GM18951 (cell line): ENCODE measurements at regions not wholly inside any gene's neighbourhood (a gene's known extent, or its start where the extent isn't known, plus 50 kb on each side); places are given as distances from the start of the nearest gene placed in this dataset.

Experiments
- POLR2A ChIP-seq: IDR thresholded peaks from 4 replicates; pipeline ENCODE4 v1.6.1; 2011; ENCODE audit warnings: mild to moderate bottlenecking; ENCODE audit not compliant: insufficient read length, insufficient read depth; ENCODE audit errors: extremely low read depth
- in situ Hi-C: fragments of 300-500 bp; cut with MboI; formaldehyde crosslinking; loops from one replicate; pipeline ENCODE4 v1.12.0; 2022; ENCODE audit warnings: low sequenced_read_pairs, mixed read lengths, inconsistent platforms; ENCODE audit not compliant: unreplicated experiment

- TF ChIP-seq POLR2A: no peak
- in situ Hi-C loops: no loop called here
Observed at GRCh38 chr7:106405697-106406141, 120.9 kb upstream of the NAMPT start.

DNA sequence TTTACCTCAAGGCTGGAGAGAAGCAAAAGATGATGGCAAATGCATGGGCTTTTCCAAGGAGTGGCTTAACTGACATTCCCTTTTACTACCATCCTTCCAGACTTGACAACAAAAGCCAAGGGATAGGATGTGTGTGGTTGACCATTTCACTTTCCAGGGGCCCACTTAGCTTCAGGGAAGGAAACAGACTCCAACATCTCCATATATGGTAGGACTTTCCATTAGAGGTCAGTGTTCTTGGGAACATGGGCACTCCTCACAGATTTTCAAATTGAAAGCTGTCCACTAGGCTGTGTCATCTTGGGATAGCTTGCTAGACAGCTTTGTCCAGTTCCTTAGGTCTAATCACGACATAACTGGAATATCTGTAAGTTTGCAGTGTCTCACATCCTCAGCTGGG is 118.1 kb upstream of the NAMPT start:
- in situ Hi-C loops: no loop called here
- TF ChIP-seq POLR2A: no peak

GRCh38 chr7:106400923-106401322 is 116.1 kb upstream of the NAMPT start:
- TF ChIP-seq POLR2A: no peak

DNA sequence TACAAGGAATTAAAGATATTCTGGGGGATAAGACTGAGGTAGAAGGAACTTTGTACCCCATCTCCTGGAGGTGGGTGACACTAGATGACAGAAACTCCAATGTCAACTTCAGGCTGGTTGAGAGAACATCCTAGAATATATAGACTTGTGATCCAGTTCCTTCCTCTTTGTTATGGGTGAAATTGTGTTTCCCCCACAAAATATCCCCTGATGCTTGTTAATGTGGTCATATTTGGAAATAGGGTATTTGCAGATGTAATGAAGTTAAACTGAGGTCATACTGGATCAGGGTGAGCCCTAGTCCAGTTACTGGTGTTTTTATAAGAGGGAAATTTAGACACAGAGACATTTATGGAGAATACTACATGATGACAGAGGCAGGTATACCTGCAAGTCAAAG is 114.0 kb upstream of the NAMPT start:
- in situ Hi-C loops: no loop called here
- TF ChIP-seq POLR2A: no peak

More at GRCh38 chr7:106400923-106401322, 116.1 kb upstream of the NAMPT start:
- in situ Hi-C loops: no loop called here

DNA sequence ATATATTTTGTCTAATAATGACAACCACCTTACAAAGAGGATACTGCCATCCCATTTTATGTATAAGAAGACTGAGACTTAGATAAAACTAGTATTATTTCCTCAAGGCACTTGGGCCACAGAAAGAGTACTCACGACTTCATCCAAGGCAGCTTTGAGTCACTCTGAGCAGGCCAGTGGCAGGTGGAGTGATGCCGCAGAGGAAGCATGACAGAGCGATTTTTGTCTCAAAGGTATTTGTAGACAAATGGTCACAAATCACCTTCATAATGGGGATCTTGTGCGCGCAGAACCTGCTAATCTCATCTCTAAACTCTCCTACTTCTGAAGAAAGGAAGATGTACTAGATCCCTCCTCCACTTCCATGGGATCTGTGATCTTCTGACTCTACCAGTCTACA is 113.2 kb upstream of the NAMPT start:
- no peak for TF ChIP-seq POLR2A
- in situ Hi-C loops: no loop called here

GRCh38 chr7:106394526-106394925 is 109.7 kb upstream of the NAMPT start:
- TF ChIP-seq POLR2A: no peak
- in situ Hi-C loops: no loop called here

DNA sequence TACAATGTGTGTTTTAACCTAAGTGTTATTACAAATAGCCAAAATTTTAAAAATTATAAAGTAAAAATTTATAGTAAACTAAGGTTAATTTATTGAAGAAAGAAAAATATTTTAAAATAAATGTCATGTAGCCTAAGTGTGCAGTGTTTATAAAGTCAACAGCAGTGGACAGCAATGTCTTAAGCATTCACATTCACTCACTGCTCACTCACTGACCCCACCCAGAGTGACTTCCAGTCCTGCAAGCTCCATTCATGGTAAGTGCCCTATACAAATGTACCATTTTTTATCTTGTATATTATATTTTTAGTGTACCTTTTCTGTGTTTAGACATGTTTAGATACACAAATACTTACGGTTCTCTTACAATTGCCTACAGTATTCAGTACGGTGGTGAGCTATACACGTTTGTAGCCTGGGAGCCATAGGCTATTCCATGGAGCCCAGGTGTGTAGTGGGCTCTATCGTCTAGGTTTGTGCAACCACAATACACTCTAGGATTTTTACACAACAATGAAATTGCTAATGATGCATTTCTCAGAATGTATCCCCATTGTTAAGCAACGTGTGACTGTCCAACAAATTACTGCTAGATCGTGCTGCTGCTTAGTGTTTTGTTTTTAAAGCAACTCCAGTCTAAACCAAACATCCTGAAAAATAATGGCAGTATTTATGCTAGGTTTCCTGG is 108.9 kb upstream of the NAMPT start:
- in situ Hi-C loops: no loop called here
- no peak for TF ChIP-seq POLR2A

GRCh38 chr7:106392590-106392989 is 107.8 kb upstream of the NAMPT start:
- in situ Hi-C loops: no loop called here
- TF ChIP-seq POLR2A: no peak

GRCh38 chr7:106392144-106392543 is 107.4 kb upstream of the NAMPT start:
- TF ChIP-seq POLR2A: no peak
- in situ Hi-C loops: no loop called here

GRCh38 chr7:106386958-106387357 is 102.2 kb upstream of the NAMPT start:
- in situ Hi-C loops: no loop called here
- TF ChIP-seq POLR2A: no peak

DNA sequence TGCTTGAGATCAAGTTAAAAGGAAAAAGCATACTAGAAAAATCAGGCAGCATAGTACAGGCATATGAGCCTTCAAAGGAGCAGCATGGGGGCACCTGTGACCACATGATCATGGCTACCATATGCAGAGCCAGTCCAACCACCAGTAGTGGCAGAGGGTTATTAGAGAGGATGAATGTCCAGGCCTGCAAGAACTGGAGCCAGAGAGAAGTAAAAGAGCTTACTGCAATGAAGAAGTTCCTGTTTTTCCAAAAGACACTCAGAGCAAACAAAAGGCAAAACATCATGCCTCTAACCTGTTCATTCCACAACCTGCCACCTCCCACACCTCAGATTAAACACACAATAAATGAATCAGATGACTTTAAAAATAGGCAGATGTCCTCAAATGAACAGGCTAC is 99.6 kb upstream of the NAMPT start:
- in situ Hi-C loops: no loop called here

DNA sequence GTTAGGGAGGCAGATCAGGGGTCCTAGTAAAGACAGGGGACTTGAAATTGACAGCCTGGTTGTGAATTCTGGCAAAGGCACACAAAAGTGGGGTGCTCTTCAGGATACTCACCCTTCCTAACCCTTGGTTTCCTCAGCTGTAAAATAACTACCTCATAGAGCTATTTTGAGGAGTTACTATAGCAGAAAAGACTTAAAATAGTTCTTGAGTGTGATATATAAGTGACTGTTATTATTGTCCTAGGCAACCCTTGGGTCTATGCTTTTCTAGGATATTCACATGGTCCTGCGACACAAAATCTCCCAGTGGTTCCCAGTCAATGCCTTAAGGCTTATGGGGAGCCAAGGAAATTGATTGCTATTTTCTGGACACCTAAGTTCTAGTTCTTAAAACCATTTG is 98.1 kb upstream of the NAMPT start:
- in situ Hi-C loops: no loop called here
- TF ChIP-seq POLR2A: no peak

More for the DNA sequence above, 99.6 kb upstream of the NAMPT start:
- no peak for TF ChIP-seq POLR2A

GRCh38 chr7:106382129-106382528 is 97.3 kb upstream of the NAMPT start:
- no peak for TF ChIP-seq POLR2A
- in situ Hi-C loops: no loop called here

GRCh38 chr7:106381252-106381651 is 96.5 kb upstream of the NAMPT start:
- in situ Hi-C loops: no loop called here
- TF ChIP-seq POLR2A: no peak

- in situ Hi-C loops: no loop called here
Observed at GRCh38 chr7:106377847-106378361, 93.1 kb upstream of the NAMPT start.

More at GRCh38 chr7:106377847-106378361, 93.1 kb upstream of the NAMPT start:
- TF ChIP-seq POLR2A: no peak
